8988T (cell line): ENCODE measurements at regions not wholly inside any gene's neighbourhood (a gene's known extent, or its start where the extent isn't known, plus 50 kb on each side); places are given as distances from the start of the nearest gene placed in this dataset.

Source experiments
- DNase-seq: peaks from one replicate; pipeline ENCODE4 v3.0.0; 2011

- no peak for DNase-seq
Observed at GRCh38 chr15:68871507-68871906, 50.8 kb upstream of the ANP32A start.

GRCh38 chr15:68874788-68875187, 54.1 kb upstream of the ANP32A start:
- no peak for DNase-seq

- peak; percentile 29 for DNase-seq
Observed at GRCh38 chr15:68875377-68876116, 54.8 kb upstream of the SPESP1 start.

GRCh38 chr15:68877626-68878025, 52.7 kb upstream of the SPESP1 start:
- DNase-seq, result no peak

GRCh38 chr15:68880382-68880781, 49.9 kb upstream of the SPESP1 start:
- no peak for DNase-seq
